Natural killer cell (primary cell): ENCODE measurements at regions not wholly inside any gene's neighbourhood (a gene's known extent, or its start where the extent isn't known, plus 50 kb on each side); places are given as distances from the start of the nearest gene placed in this dataset.

Source experiments
- ATAC-seq, 3 donors: fragments of 150-1000 bp in 2 of 3; fragments of 200-7000 bp in 1 of 3; cut with Tn5 transposase; 1 replicate in 1 of 3; 2 replicates in 2 of 3; pipeline ENCODE4 v1.10.0; 2021; ENCODE audit warnings: mild to moderate bottlenecking in 2 of 3, moderate library complexity in 2 of 3
- DNase-seq, 2 donors: peaks; one replicate each; pipeline versions ENCODE4 v3.0.0 to v3.0.0-alpha.2; 2013 to 2021; ENCODE audit warnings: mixed read lengths in 1 of 2
- H3K27ac ChIP-seq: one replicate; pipeline ENCODE4 v1.5.1; 2013; ENCODE audit warnings: mild to moderate bottlenecking, low read length
- H3K27me3 ChIP-seq: one replicate; pipeline ENCODE4 v1.6.1; 2013; ENCODE audit warnings: low read length; ENCODE audit not compliant: control insufficient read depth, insufficient read depth
- H3K36me3 ChIP-seq: one replicate; pipeline ENCODE4 v1.6.1; 2013; ENCODE audit warnings: low read length; ENCODE audit not compliant: control insufficient read depth, insufficient read depth
- H3K4me1 ChIP-seq: one replicate; pipeline ENCODE4 v1.6.1; 2013; ENCODE audit warnings: low read length; ENCODE audit not compliant: control insufficient read depth, insufficient read depth
- H3K4me3 ChIP-seq: one replicate; pipeline ENCODE4 v1.5.1; 2013; ENCODE audit warnings: low read length
- H3K9me3 ChIP-seq: one replicate; pipeline ENCODE4 v1.6.1; 2013; ENCODE audit warnings: low read length; ENCODE audit not compliant: control insufficient read depth, insufficient read depth
- H3K27ac Mint-ChIP-seq, 2 donors: one replicate each; pipeline ENCODE4 v1.8.0; 2022; ENCODE audit warnings: mild to moderate bottlenecking in 2 of 2, mixed read lengths in 2 of 2, moderate library complexity in 1 of 2
- H3K27me3 Mint-ChIP-seq, 2 donors: one replicate each; pipeline ENCODE4 v1.8.0; 2022; ENCODE audit warnings: low read depth in 2 of 2, mixed read lengths in 2 of 2
- H3K36me3 Mint-ChIP-seq: one replicate; pipeline ENCODE4 v1.8.0; 2022; ENCODE audit warnings: mixed read lengths
- H3K4me1 Mint-ChIP-seq, 2 donors: one replicate each; pipeline ENCODE4 v1.8.0; 2022; ENCODE audit warnings: mixed read lengths in 2 of 2
- H3K4me3 Mint-ChIP-seq: one replicate; pipeline ENCODE4 v1.8.0; 2022; ENCODE audit warnings: mild to moderate bottlenecking, moderate library complexity, mixed read lengths
- H3K9me3 Mint-ChIP-seq, 2 donors: one replicate each; pipeline ENCODE4 v1.8.0; 2022; ENCODE audit warnings: mixed read lengths in 2 of 2
- WGBS: methylation state at CpG from one replicate; pipeline ENCODE4 v1.1.7; 2013; ENCODE audit warnings: missing lambda C conversion rate; ENCODE audit not compliant: insufficient coverage; 5-methylcytosine and 5-hydroxymethylcytosine counted together
- intact Hi-C: fragments of 100-400 bp; cut with micrococcal nuclease; formaldehyde crosslinking; loops from one replicate; pipeline ENCODE4 v1.14.2; 2022
- TF ChIP-seq, protein P1 (sequence below): fragments of 200-600 bp; IDR thresholded peaks from one replicate; pipeline ENCODE4 v1.8.0; 2022; ENCODE audit warnings: antibody characterized with exemption

DNA sequence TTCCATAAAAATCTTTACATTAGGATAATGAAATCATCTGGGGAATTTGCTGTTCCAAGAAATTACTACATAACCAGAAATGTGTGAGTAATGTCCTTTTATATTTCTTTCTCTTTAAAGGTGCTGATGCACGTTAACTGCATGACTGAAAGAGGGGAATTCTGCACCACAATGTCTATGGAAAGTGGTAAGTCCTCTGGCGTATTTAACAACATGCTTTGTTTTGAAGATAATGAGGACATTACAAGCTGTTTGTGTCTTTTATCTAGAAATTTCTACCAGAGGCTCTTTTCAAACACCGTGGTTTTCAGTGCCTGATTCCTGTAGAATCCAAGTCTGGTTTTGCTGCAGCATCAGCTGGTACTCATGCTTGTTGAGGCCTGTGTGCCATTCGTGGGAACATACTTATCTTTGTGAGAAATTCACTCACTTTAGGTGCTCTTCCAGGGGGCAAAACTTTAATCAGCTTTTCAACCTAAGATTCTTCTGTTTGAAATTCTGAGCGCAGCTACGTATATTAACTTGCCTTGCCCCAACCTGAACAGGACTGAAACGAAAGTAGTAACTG is 257.2 kb downstream of the PDHA2 start:
- H3K4me3 ChIP-seq, result no peak overlapping the region
- 83% methylated on average over 6 of the region's 7 CpGs for WGBS
- DNase-seq (no peak), ATAC-seq (no peak)
- Mint-ChIP-seq H3K4me3 (no peak overlapping the region), H3K27ac (no peak overlapping the region), H3K36me3 (no peaks in the 10 kb centered on the region), H3K27me3 (no peaks in the 10 kb centered on the region), H3K9me3 (peaks cover 0 to 4% of the 10 kb centered on the region in 2 donors), H3K4me1 (no peaks in the 10 kb centered on the region)
- H3K36me3 ChIP-seq, result no peaks in the 10 kb centered on the region
- no peaks in the 10 kb centered on the region for H3K4me1 ChIP-seq
- H3K9me3 ChIP-seq, result no peaks in the 10 kb centered on the region
- no peak overlapping the region for H3K27ac ChIP-seq
- H3K27me3 ChIP-seq, result no peaks in the 10 kb centered on the region
- TF ChIP-seq, protein P1, sequence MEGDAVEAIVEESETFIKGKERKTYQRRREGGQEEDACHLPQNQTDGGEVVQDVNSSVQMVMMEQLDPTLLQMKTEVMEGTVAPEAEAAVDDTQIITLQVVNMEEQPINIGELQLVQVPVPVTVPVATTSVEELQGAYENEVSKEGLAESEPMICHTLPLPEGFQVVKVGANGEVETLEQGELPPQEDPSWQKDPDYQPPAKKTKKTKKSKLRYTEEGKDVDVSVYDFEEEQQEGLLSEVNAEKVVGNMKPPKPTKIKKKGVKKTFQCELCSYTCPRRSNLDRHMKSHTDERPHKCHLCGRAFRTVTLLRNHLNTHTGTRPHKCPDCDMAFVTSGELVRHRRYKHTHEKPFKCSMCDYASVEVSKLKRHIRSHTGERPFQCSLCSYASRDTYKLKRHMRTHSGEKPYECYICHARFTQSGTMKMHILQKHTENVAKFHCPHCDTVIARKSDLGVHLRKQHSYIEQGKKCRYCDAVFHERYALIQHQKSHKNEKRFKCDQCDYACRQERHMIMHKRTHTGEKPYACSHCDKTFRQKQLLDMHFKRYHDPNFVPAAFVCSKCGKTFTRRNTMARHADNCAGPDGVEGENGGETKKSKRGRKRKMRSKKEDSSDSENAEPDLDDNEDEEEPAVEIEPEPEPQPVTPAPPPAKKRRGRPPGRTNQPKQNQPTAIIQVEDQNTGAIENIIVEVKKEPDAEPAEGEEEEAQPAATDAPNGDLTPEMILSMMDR, result no peak
- intact Hi-C loops, result no loop called here

DNA sequence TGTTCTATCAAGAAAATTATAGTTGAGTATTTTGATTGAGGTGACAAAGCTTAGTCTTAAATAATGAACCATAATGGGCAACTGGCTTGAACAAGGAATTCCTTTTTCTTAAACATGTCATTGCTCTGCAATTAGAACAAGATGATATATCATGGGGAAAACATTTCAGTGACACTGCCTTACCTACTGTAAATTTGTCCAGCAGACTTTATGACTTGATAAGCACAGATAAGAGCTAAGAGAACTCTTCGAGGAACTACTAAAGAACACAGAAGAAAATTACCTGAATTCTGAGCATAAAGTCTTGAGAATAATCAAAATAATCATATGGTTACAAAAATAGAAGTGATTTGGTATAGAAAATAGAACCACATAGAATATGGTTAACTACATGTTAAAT is 257.8 kb downstream of the PDHA2 start:
- Mint-ChIP-seq H3K27me3 (no peaks in the 10 kb centered on the region), H3K9me3 (peaks cover 0 to 4% of the 10 kb centered on the region in 2 donors), H3K36me3 (no peaks in the 10 kb centered on the region), H3K4me3 (no peak overlapping the region), H3K27ac (no peak overlapping the region), H3K4me1 (no peaks in the 10 kb centered on the region)
- no CpG with 5 or more reads among the region's 1 CpG for WGBS
- TF ChIP-seq, protein P1, result no peak
- H3K36me3 ChIP-seq, result no peaks in the 10 kb centered on the region
- no peaks in the 10 kb centered on the region for H3K9me3 ChIP-seq
- no peak overlapping the region for H3K27ac ChIP-seq
- H3K4me1 ChIP-seq, result no peaks in the 10 kb centered on the region
- ATAC-seq (no peak), DNase-seq (no peak)
- no peaks in the 10 kb centered on the region for H3K27me3 ChIP-seq
- no peak overlapping the region for H3K4me3 ChIP-seq
- intact Hi-C loops, result no loop called here

DNA sequence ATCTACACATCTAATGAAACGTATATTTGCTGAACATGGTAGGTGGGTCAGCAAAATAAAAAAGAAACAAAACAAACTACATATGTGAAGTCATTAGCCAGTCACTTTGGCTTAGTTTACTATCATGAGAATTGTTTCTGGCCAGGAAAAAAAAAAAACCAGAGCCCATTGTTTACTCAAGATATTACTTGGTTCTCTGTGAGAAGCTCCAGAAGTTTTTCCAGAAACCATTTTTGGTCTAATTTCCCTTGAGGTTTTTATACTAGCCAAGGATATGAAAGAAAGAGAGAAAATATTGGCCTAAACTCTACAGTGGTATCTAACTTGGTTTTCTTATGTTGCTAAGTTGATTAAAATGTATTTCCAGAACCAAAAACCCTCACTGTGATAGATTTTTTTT is 259.1 kb downstream of the PDHA2 start:
- H3K27ac ChIP-seq, result no peak overlapping the region
- H3K4me1 Mint-ChIP-seq, result no peaks in the 10 kb centered on the region
- H3K9me3 ChIP-seq, result no peaks in the 10 kb centered on the region
- H3K9me3 Mint-ChIP-seq, result peaks cover 0 to 4% of the 10 kb centered on the region in 2 donors
- no peaks in the 10 kb centered on the region for H3K27me3 Mint-ChIP-seq
- no CpG with 5 or more reads among the region's 1 CpG for WGBS
- H3K36me3 Mint-ChIP-seq, result no peaks in the 10 kb centered on the region
- H3K36me3 ChIP-seq, result no peaks in the 10 kb centered on the region
- no peaks in the 10 kb centered on the region for H3K27me3 ChIP-seq
- intact Hi-C loops, result no loop called here
- no peak overlapping the region for H3K27ac Mint-ChIP-seq
- no peak for ATAC-seq
- no peak overlapping the region for H3K4me3 ChIP-seq
- DNase-seq, result no peak
- H3K4me3 Mint-ChIP-seq, result no peak overlapping the region
- no peaks in the 10 kb centered on the region for H3K4me1 ChIP-seq
- TF ChIP-seq, protein P1, result no peak

DNA sequence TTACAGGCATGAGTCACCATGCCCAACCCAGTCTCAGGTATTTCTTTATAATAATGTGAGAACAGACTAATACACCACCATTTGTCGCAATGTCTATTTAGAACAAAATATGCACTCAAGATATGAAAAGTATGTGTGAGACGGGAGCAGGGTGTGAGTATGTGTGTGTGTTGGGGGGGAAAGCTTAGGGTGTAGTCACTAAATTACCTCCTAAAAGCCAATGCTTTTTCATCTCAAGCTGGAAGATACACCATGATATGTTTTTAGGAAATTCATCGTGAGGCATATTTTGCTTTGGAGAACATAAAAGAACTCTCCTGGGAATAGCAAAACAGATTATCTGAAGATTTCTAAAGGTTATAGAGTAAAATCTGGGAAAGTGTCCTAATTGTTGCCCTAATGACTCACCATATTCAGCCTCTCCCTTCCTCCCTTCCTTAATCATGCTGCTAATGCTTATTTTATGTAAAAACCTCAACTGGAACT is 262.7 kb downstream of the PDHA2 start:
- H3K36me3 Mint-ChIP-seq, result peaks cover under 1% of the 10 kb centered on the region
- no peak overlapping the region for H3K27ac Mint-ChIP-seq
- no peaks in the 10 kb centered on the region for H3K4me1 Mint-ChIP-seq
- ATAC-seq (no peak), DNase-seq (no peak)
- TF ChIP-seq, protein P1, result no peak
- H3K27me3 ChIP-seq, result no peaks in the 10 kb centered on the region
- H3K36me3 ChIP-seq, result no peaks in the 10 kb centered on the region
- no peaks in the 10 kb centered on the region for H3K27me3 Mint-ChIP-seq
- no peak overlapping the region for H3K27ac ChIP-seq
- 100% methylated on average over 1 of the region's 3 CpGs for WGBS
- H3K4me3 Mint-ChIP-seq, result no peak overlapping the region
- H3K4me3 ChIP-seq, result no peak overlapping the region
- no peaks in the 10 kb centered on the region for H3K9me3 ChIP-seq
- H3K4me1 ChIP-seq, result no peaks in the 10 kb centered on the region
- H3K9me3 Mint-ChIP-seq, result peaks cover 0 to 4% of the 10 kb centered on the region in 2 donors
- intact Hi-C loops, result no loop called here
